B cell (primary cell): ENCODE measurements at regions not wholly inside any gene's neighbourhood (a gene's known extent, or its start where the extent isn't known, plus 50 kb on each side); places are given as distances from the start of the nearest gene placed in this dataset.

Experiments
- ATAC-seq: fragments of 200-7000 bp; cut with Tn5 transposase; one replicate; pipeline ENCODE4 v1.10.0; 2021; ENCODE audit warnings: low read depth, mild to moderate bottlenecking, moderate number of reproducible peaks, moderate library complexity
- CTCF ChIA-PET: fragments of 350-600 bp; sonication (Branson Sonifier 250); formaldehyde crosslinking; loops from one replicate; lab custom pipeline; 2021; ENCODE audit warnings: antibody characterized with exemption, inconsistent platforms; lab: Charles Lee
- POLR2A ChIA-PET: fragments of 350-600 bp; sonication (Branson Sonifier 250); formaldehyde crosslinking; loops from one replicate; lab custom pipeline; 2021; ENCODE audit warnings: antibody characterized with exemption; lab: Charles Lee
- DNase-seq: peaks from one replicate; pipeline ENCODE4 v3.0.0; 2013
- H2AFZ ChIP-seq: 2 replicates; pipeline ENCODE4 v1.6.1; 2012; ENCODE audit warnings: mild to moderate bottlenecking, low read depth, low read length; ENCODE audit not compliant: insufficient read depth, poor library complexity, severe bottlenecking
- H3K27ac ChIP-seq, 2 donors: 1 replicate in 1 of 2; 2 replicates in 1 of 2; pipeline ENCODE4 v1.5.1; 2012 to 2013; ENCODE audit warnings: low read length in 2 of 2, mild to moderate bottlenecking in 2 of 2, moderate library complexity in 1 of 2
- H3K27me3 ChIP-seq, 4 experiments: fragments of 200-600 bp in 1 of 4; sonication (generic) in 1 of 4; replicated peaks in 1 of 4; 1 replicate in 2 of 4; 2 replicates in 2 of 4; pipeline versions ENCODE4 v1.6.1 to v1.7.0; 2013 to 2016; ENCODE audit warnings: low read length in 3 of 4, mild to moderate bottlenecking in 2 of 4, mixed read lengths in 1 of 4, moderate library complexity in 1 of 4; ENCODE audit not compliant: insufficient read depth in 4 of 4, control insufficient read depth in 3 of 4; ENCODE audit errors: control extremely low read depth in 1 of 4
- H3K36me3 ChIP-seq, 2 experiments: replicated peaks in 1 of 2; 1 replicate in 1 of 2; 2 replicates in 1 of 2; pipeline versions ENCODE4 v1.6.1 to v1.7.1; 2013; ENCODE audit warnings: low read length in 1 of 2; ENCODE audit not compliant: insufficient read depth in 2 of 2, control insufficient read depth in 1 of 2; ENCODE audit errors: control extremely low read depth in 1 of 2, extremely low read depth in 1 of 2
- H3K4me1 ChIP-seq, 2 donors: fragments of 200-600 bp in 1 of 2; sonication (generic) in 1 of 2; 1 replicate in 1 of 2; 2 replicates in 1 of 2; pipeline versions ENCODE4 v1.5.1 to v1.6.1; 2013 to 2017; ENCODE audit warnings: low read length in 2 of 2; ENCODE audit not compliant: control insufficient read depth in 2 of 2, insufficient read depth in 2 of 2
- H3K4me2 ChIP-seq: replicated peaks from 2 replicates; pipeline ENCODE3; 2012; ENCODE audit warnings: mild to moderate bottlenecking, low read depth, low read length; ENCODE audit not compliant: poor library complexity, severe bottlenecking
- H3K4me3 ChIP-seq, 5 experiments: fragments of 200-600 bp in 1 of 5; sonication (generic) in 1 of 5; 1 replicate in 3 of 5; 2 replicates in 2 of 5; pipeline versions ENCODE4 v1.5.1 to v1.7.0; 2011 to 2016; ENCODE audit warnings: low read length in 4 of 5, mild to moderate bottlenecking in 4 of 5, low read depth in 2 of 5, control low read depth in 1 of 5, moderate library complexity in 1 of 5; ENCODE audit not compliant: insufficient read depth in 1 of 5; ENCODE audit errors: control extremely low read depth in 1 of 5, extremely low read depth in 1 of 5
- H3K79me2 ChIP-seq: fragments of 200-600 bp; sonication (generic); one replicate; pipeline ENCODE4 v1.6.0; 2016; ENCODE audit warnings: low read length; ENCODE audit not compliant: control insufficient read depth, insufficient read depth
- H3K9ac ChIP-seq: fragments of 200-600 bp; sonication (generic); 2 replicates; pipeline ENCODE4 v1.6.1; 2017; ENCODE audit warnings: mild to moderate bottlenecking, low read length, moderate library complexity
- H3K9me3 ChIP-seq, 3 donors: one replicate each; pipeline versions ENCODE4 v1.6.1 to v1.7.1; 2013; ENCODE audit warnings: low read length in 2 of 3; ENCODE audit not compliant: control insufficient read depth in 2 of 3, insufficient read depth in 1 of 3; ENCODE audit errors: control extremely low read depth in 1 of 3
- H4K20me1 ChIP-seq: 2 replicates; pipeline ENCODE4 v1.6.0; 2012; ENCODE audit warnings: mild to moderate bottlenecking, low read length; ENCODE audit not compliant: insufficient read depth, control insufficient read depth, poor library complexity, severe bottlenecking
- H3K27ac Mint-ChIP-seq: one replicate; pipeline ENCODE4 v1.8.0; 2021; ENCODE audit warnings: mixed read lengths
- H3K27me3 Mint-ChIP-seq: one replicate; pipeline ENCODE4 v1.8.0; 2021; ENCODE audit warnings: mixed read lengths
- H3K4me1 Mint-ChIP-seq: one replicate; pipeline ENCODE4 v1.8.0; 2021; ENCODE audit warnings: mixed read lengths
- H3K4me3 Mint-ChIP-seq: one replicate; pipeline ENCODE4 v1.8.0; 2021; ENCODE audit warnings: mixed read lengths
- H3K9me3 Mint-ChIP-seq: one replicate; pipeline ENCODE4 v1.8.0; 2022; ENCODE audit warnings: mixed read lengths; ENCODE audit not compliant: insufficient read depth
- CTCF ChIP-seq: fragments of 200-600 bp; IDR thresholded peaks from one replicate; pipeline ENCODE4 v1.8.0; 2022; ENCODE audit warnings: antibody characterized with exemption, mild to moderate bottlenecking
- EZH2 ChIP-seq: IDR thresholded peaks from 2 replicates; pipeline ENCODE4 v1.6.1; 2012; ENCODE audit warnings: borderline replicate concordance, low read depth, mild to moderate bottlenecking, moderate library complexity, low read length; ENCODE audit not compliant: insufficient read depth, poor library complexity, severe bottlenecking
- WGBS: methylation state at CpG from one replicate; pipeline ENCODE4 v1.1.5; 2013; ENCODE audit warnings: missing lambda C conversion rate; ENCODE audit not compliant: insufficient coverage; 5-methylcytosine and 5-hydroxymethylcytosine counted together
- intact Hi-C: fragments of 100-400 bp; cut with micrococcal nuclease; formaldehyde crosslinking; loops from one replicate; pipeline ENCODE4 v1.10.0; 2022

- no peaks in the 10 kb centered on the region for H3K4me1 Mint-ChIP-seq
- Histone ChIP-seq H3K27ac (no peak overlapping the region), H3K9me3 (no peaks in the 10 kb centered on the region), H3K9ac (no peak overlapping the region), H3K4me3 (no peak overlapping the region), H3K4me1 (no peaks in the 10 kb centered on the region), H2AFZ (no peak overlapping the region), H3K36me3 (no peaks in the 10 kb centered on the region), H4K20me1 (no peaks in the 10 kb centered on the region), H3K27me3 (no peaks in the 10 kb centered on the region), H3K4me2 (no peak overlapping the region), H3K79me2 (no peaks in the 10 kb centered on the region)
- H3K4me3 Mint-ChIP-seq = no peak overlapping the region
- H3K27ac Mint-ChIP-seq = no peak overlapping the region
- CTCF ChIA-PET = interaction anchor here (1.1 kb wide), 1 partner anchor 46 kb away, joined by 3 read pairs; no protein-coding TSS in a partner anchor
- TF ChIP-seq EZH2 (no peak), CTCF (no peak)
- H3K9me3 Mint-ChIP-seq = peaks cover 2% of the 10 kb centered on the region
- intact Hi-C loops = no loop called here
- DNase-seq = no peak
- ATAC-seq = no peak
- WGBS = 90% methylated on average over 8 of the region's 9 CpGs
- no peaks in the 10 kb centered on the region for H3K27me3 Mint-ChIP-seq
- POLR2A ChIA-PET = interaction anchor here (0.5 kb wide), 1 partner anchor 39 kb away, joined by 4 read pairs; no protein-coding TSS in a partner anchor
These were observed 211.5 kb downstream of the DHX15 start for GRCh38 chr4:24372881-24373280.

- ATAC-seq (no peak), DNase-seq (no peak)
- Mint-ChIP-seq H3K4me3 (no peak overlapping the region), H3K9me3 (peaks cover 2% of the 10 kb centered on the region), H3K27me3 (no peaks in the 10 kb centered on the region), H3K4me1 (no peaks in the 10 kb centered on the region), H3K27ac (no peak overlapping the region)
- Histone ChIP-seq H3K4me3 (no peak overlapping the region), H3K4me1 (no peaks in the 10 kb centered on the region), H3K36me3 (no peaks in the 10 kb centered on the region), H3K27ac (no peak overlapping the region), H4K20me1 (no peaks in the 10 kb centered on the region), H3K9ac (no peak overlapping the region), H2AFZ (no peak overlapping the region), H3K27me3 (no peaks in the 10 kb centered on the region), H3K79me2 (no peaks in the 10 kb centered on the region), H3K4me2 (no peak overlapping the region), H3K9me3 (no peaks in the 10 kb centered on the region)
- ChIA-PET CTCF (interaction anchor here (1.1 kb wide), 1 partner anchor 46 kb away, joined by 3 read pairs; no protein-coding TSS in a partner anchor), POLR2A (interaction anchor here (0.5 kb wide), 1 partner anchor 39 kb away, joined by 4 read pairs; no protein-coding TSS in a partner anchor)
- 70% methylated on average over 2 of the region's 4 CpGs for WGBS
- TF ChIP-seq CTCF = no peak
- TF ChIP-seq EZH2 = no peak
- intact Hi-C loops = no loop called here
These were observed 212.0 kb downstream of the DHX15 start for GRCh38 chr4:24372341-24372740.
